Bone marrow (tissue), 2 donors: ENCODE measurements at regions not wholly inside any gene's neighbourhood (a gene's known extent, or its start where the extent isn't known, plus 50 kb on each side); places are given as distances from the start of the nearest gene placed in this dataset.

Experiments used
- DNase-seq, 2 donors: peaks; one replicate each; lab custom pipeline; 2025; lab: John Stamatoyannopoulos, UW

GRCh38 chr2:200137691-200138090, 168.8 kb upstream of the SPATS2L start:
- no peak for DNase-seq

- no peak for DNase-seq
Measured at GRCh38 chr2:200138391-200139124, 167.9 kb upstream of the SPATS2L start.

GRCh38 chr2:200144571-200144970, 161.9 kb upstream of the SPATS2L start:
- no peak for DNase-seq

- DNase-seq, result no peak
Measured at GRCh38 chr2:200146501-200146900, 160.0 kb upstream of the SPATS2L start.

- DNase-seq, result no peak
Measured at GRCh38 chr2:200147371-200147770, 159.1 kb upstream of the SPATS2L start.

GRCh38 chr2:200148366-200148765, 158.1 kb upstream of the SPATS2L start:
- no peak for DNase-seq

- DNase-seq, result no peak
Measured at GRCh38 chr2:200150411-200151086, 155.9 kb upstream of the SPATS2L start.

- no peak for DNase-seq
Measured at GRCh38 chr2:200155652-200156051, 150.8 kb upstream of the SPATS2L start.

GRCh38 chr2:200156166-200156835, 150.2 kb upstream of the SPATS2L start:
- no peak for DNase-seq

GRCh38 chr2:200158647-200159356, 147.7 kb upstream of the SPATS2L start:
- no peak for DNase-seq

GRCh38 chr2:200159357-200159707, 147.2 kb upstream of the SPATS2L start:
- DNase-seq, result no peak

- no peak for DNase-seq
Measured at GRCh38 chr2:200159829-200160781, 146.4 kb upstream of the SPATS2L start.

GRCh38 chr2:200161458-200161857, 145.0 kb upstream of the SPATS2L start:
- DNase-seq, result no peak

GRCh38 chr2:200165687-200166086, 140.8 kb upstream of the SPATS2L start:
- DNase-seq, result no peak

GRCh38 chr2:200168641-200169555, 137.6 kb upstream of the SPATS2L start:
- no peak for DNase-seq

- DNase-seq, result no peak
Measured at GRCh38 chr2:200170221-200170620, 136.3 kb upstream of the SPATS2L start.

- no peak for DNase-seq
Measured at GRCh38 chr2:200171731-200172482, 134.6 kb upstream of the SPATS2L start.

- DNase-seq, result no peak
Measured at GRCh38 chr2:200172521-200172920, 134.0 kb upstream of the SPATS2L start.

GRCh38 chr2:200172944-200173581, 133.4 kb upstream of the SPATS2L start:
- no peak for DNase-seq
